ENCODE measurements at regions not wholly inside any gene's neighbourhood (a gene's known extent, or its start where the extent isn't known, plus 50 kb on each side); places are given as distances from the start of the nearest gene placed in this dataset.
A peak's percentile ranks its signal among the peaks of the same experiment; 100 is the strongest.

DNA sequence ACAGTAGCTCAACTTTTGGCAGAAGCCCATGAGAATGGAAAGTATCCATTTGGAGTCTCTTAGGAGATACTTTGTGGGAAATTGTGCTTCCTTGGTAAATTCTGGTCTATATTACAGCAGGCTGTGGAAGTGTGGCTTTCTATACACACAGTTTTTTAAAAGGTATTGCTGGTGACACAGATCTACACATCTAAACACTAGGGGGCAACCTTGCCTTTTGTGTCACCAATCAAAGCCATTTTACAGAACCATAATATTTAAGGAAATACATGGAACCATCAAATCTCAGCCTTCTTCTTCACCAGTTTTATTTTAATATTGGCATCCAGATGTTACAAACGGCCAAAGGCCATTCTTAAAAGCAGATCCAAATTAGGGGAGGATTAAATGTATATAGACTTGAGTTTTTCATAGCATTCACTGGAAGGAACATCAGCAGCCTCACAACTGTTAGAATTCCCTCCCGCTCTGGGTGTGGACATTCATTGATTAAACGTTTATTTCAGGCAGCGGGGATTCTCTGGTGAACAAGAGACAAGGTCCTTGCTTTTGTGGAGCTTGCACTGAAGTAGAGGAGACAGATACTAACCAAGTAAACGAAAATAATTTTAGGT lies 132.4 kb upstream of the EPB41L4A start:
- no peaks in the 10 kb centered on the region for H4K20me1 ChIP-seq (ENCODE audit: insufficient read depth, poor library complexity, severe bottlenecking)
- no peaks in the 10 kb centered on the region for H3K9me2 ChIP-seq (replicated peaks; ENCODE audit: insufficient read depth)
- TF ChIP-seq EZH2 (IDR thresholded peaks at IDR 0.05; ENCODE audit: borderline replicate concordance) (no peak), EZH2phosphoT487 (IDR thresholded peaks at IDR 0.05; ENCODE audit: low read depth, severe bottlenecking, unreplicated experiment) (no peak)
- TF ChIP-seq, protein P1, sequence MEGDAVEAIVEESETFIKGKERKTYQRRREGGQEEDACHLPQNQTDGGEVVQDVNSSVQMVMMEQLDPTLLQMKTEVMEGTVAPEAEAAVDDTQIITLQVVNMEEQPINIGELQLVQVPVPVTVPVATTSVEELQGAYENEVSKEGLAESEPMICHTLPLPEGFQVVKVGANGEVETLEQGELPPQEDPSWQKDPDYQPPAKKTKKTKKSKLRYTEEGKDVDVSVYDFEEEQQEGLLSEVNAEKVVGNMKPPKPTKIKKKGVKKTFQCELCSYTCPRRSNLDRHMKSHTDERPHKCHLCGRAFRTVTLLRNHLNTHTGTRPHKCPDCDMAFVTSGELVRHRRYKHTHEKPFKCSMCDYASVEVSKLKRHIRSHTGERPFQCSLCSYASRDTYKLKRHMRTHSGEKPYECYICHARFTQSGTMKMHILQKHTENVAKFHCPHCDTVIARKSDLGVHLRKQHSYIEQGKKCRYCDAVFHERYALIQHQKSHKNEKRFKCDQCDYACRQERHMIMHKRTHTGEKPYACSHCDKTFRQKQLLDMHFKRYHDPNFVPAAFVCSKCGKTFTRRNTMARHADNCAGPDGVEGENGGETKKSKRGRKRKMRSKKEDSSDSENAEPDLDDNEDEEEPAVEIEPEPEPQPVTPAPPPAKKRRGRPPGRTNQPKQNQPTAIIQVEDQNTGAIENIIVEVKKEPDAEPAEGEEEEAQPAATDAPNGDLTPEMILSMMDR (IDR thresholded peaks at IDR 0.05; ENCODE audit: poor library complexity): peak; percentile 91
- no peaks in the 10 kb centered on the region for H3K27me3 ChIP-seq
- WGBS (ENCODE audit: low lambda C conversion rate, missing lambda C conversion rate): 45% methylated on average over 5 of the region's 5 CpGs
- no peak overlapping the region for H3K27ac ChIP-seq
- peak; percentile 85 for DNase-seq (ENCODE audit: low spot score)
- no peaks in the 10 kb centered on the region for H3K9me3 ChIP-seq (ENCODE audit: low read depth)
- no peaks in the 10 kb centered on the region for H3K79me2 ChIP-seq
- H3K4me1 ChIP-seq (ENCODE audit: insufficient read depth): peaks cover 11% of the 10 kb centered on the region
- H3K4me3 ChIP-seq: no peak overlapping the region
- H3K4me2 ChIP-seq: no peak overlapping the region
- no peaks in the 10 kb centered on the region for H3K36me3 ChIP-seq (replicated peaks; ENCODE audit: insufficient read depth, low read depth)
- H2AFZ ChIP-seq: peak overlapping the region; percentile 34

DNA sequence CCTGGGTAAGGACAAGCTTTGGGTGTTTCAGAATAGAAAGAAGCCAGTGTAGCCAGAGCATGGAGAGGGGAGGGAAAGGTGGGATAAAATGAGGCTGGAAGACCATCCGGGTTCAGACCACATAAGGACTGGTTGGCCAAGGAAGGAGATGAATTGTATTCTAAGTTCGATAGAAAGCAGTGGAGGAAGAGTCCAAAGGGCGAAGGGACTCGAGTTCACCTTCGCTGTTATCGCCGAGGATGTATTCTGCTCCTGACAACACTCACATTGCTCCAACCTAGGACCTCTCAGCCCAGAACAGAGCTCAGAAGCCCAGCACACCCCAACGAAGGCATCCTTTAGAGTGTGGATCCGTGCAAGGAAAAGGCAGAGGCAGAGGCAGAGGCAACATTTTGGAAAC lies 133.1 kb upstream of the EPB41L4A start:
- TF ChIP-seq EZH2phosphoT487 (IDR thresholded peaks at IDR 0.05; ENCODE audit: low read depth, severe bottlenecking, unreplicated experiment) (no peak), EZH2 (IDR thresholded peaks at IDR 0.05; ENCODE audit: borderline replicate concordance) (no peak)
- no peaks in the 10 kb centered on the region for H3K79me2 ChIP-seq
- H3K4me2 ChIP-seq: no peak overlapping the region
- H3K9me2 ChIP-seq (replicated peaks; ENCODE audit: insufficient read depth): no peaks in the 10 kb centered on the region
- peak overlapping the region; percentile 34 for H2AFZ ChIP-seq
- H3K27me3 ChIP-seq: no peaks in the 10 kb centered on the region
- H3K36me3 ChIP-seq (replicated peaks; ENCODE audit: insufficient read depth, low read depth): no peaks in the 10 kb centered on the region
- no peaks in the 10 kb centered on the region for H3K9me3 ChIP-seq (ENCODE audit: low read depth)
- no peak overlapping the region for H3K27ac ChIP-seq
- no peaks in the 10 kb centered on the region for H4K20me1 ChIP-seq (ENCODE audit: insufficient read depth, poor library complexity, severe bottlenecking)
- no peak for DNase-seq (ENCODE audit: low spot score)
- WGBS (ENCODE audit: low lambda C conversion rate, missing lambda C conversion rate): 69% methylated on average over 9 of the region's 9 CpGs
- H3K4me1 ChIP-seq (ENCODE audit: insufficient read depth): peaks cover 11% of the 10 kb centered on the region
- no peak overlapping the region for H3K4me3 ChIP-seq

DNA sequence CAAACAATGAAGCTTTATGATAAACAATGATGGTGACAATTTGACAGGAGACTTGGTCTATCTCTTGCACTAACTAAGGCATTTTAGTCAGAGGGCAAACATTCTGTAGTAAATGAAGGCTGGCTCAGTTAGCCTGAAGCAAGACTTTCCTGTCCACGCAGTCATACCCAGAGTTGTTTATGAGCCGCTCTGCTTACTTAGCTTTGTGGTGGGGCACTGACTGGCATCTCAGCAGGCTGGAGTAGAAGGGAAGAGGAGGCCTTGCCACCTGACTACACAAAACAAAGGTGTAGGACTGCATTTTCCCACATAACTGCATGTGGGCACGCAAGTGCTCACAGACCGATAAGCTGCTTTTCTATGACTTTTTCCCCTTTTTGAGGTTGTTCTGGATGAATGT lies 133.7 kb upstream of the EPB41L4A start:
- H3K79me2 ChIP-seq: no peaks in the 10 kb centered on the region
- H3K9me3 ChIP-seq (ENCODE audit: low read depth): no peaks in the 10 kb centered on the region
- no peak overlapping the region for H3K4me3 ChIP-seq
- no peak overlapping the region for H2AFZ ChIP-seq
- H3K27ac ChIP-seq: no peak overlapping the region
- DNase-seq (ENCODE audit: low spot score): no peak
- WGBS (ENCODE audit: low lambda C conversion rate, missing lambda C conversion rate): 90% methylated on average over 4 of the region's 4 CpGs
- TF ChIP-seq EZH2phosphoT487 (IDR thresholded peaks at IDR 0.05; ENCODE audit: low read depth, severe bottlenecking, unreplicated experiment) (no peak), EZH2 (IDR thresholded peaks at IDR 0.05; ENCODE audit: borderline replicate concordance) (no peak)
- TF ChIP-seq, protein P1 (IDR thresholded peaks at IDR 0.05; ENCODE audit: poor library complexity): no peak
- peaks cover 9% of the 10 kb centered on the region for H3K4me1 ChIP-seq (ENCODE audit: insufficient read depth)
- no peaks in the 10 kb centered on the region for H3K36me3 ChIP-seq (replicated peaks; ENCODE audit: insufficient read depth, low read depth)
- no peaks in the 10 kb centered on the region for H4K20me1 ChIP-seq (ENCODE audit: insufficient read depth, poor library complexity, severe bottlenecking)
- no peaks in the 10 kb centered on the region for H3K27me3 ChIP-seq
- H3K4me2 ChIP-seq: no peak overlapping the region
- no peaks in the 10 kb centered on the region for H3K9me2 ChIP-seq (replicated peaks; ENCODE audit: insufficient read depth)

DNA sequence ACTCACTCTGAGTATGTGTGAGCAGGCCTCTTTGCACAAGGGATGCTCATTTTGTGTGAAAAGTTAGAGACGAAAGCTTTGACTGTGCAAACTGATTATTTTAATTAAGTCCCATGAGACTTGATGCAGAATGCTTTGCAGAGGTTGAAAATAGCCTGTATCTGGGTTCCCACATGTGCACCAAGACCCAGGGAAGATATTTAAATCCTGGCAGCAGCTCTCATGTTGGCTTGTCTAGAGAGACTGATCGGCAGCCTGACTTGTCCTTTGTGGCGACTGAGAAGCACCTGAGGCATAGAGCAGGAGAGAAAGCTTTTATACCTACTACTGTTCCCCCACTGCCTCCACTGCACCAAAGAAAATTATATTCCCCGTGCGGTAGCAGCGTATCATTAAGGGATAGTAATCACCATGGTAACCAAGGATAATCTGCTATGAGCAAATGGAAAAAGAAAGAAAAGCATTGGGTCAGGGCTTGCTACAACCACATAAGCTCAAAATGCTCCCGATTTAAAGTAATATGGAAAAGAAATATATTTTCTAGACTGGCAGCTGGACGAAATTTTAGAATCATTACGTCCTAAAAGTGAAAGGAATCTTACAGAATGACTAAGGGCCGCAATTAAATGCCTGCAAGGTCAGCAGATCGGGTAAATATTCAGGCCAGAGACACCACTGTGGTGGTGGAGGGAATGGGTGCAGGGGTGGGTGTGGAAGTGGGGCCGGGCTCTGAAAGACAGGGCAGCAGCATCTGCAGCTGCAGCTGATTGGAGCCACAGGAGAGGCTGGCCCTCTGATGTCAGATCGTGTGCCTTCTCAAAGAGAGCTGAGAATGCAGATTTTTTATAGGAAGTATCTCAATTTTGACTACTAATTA lies 135.3 kb upstream of the EPB41L4A start:
- H3K27me3 ChIP-seq: no peaks in the 10 kb centered on the region
- no peak overlapping the region for H2AFZ ChIP-seq
- H3K27ac ChIP-seq: no peak overlapping the region
- 73% methylated on average over 13 of the region's 13 CpGs for WGBS (ENCODE audit: low lambda C conversion rate, missing lambda C conversion rate)
- TF ChIP-seq EZH2 (IDR thresholded peaks at IDR 0.05; ENCODE audit: borderline replicate concordance) (no peak), EZH2phosphoT487 (IDR thresholded peaks at IDR 0.05; ENCODE audit: low read depth, severe bottlenecking, unreplicated experiment) (no peak)
- TF ChIP-seq, protein P1 (IDR thresholded peaks at IDR 0.05; ENCODE audit: poor library complexity): no peak
- H3K9me3 ChIP-seq (ENCODE audit: low read depth): no peaks in the 10 kb centered on the region
- no peak for DNase-seq (ENCODE audit: low spot score)
- no peaks in the 10 kb centered on the region for H3K9me2 ChIP-seq (replicated peaks; ENCODE audit: insufficient read depth)
- no peak overlapping the region for H3K4me2 ChIP-seq
- no peaks in the 10 kb centered on the region for H4K20me1 ChIP-seq (ENCODE audit: insufficient read depth, poor library complexity, severe bottlenecking)
- H3K79me2 ChIP-seq: no peaks in the 10 kb centered on the region
- no peak overlapping the region for H3K4me3 ChIP-seq
- H3K36me3 ChIP-seq (replicated peaks; ENCODE audit: insufficient read depth, low read depth): no peaks in the 10 kb centered on the region
- H3K4me1 ChIP-seq (ENCODE audit: insufficient read depth): peaks cover 6% of the 10 kb centered on the region
